IMR-90 (cell line): ENCODE measurements at regions not wholly inside any gene's neighbourhood (a gene's known extent, or its start where the extent isn't known, plus 50 kb on each side); places are given as distances from the start of the nearest gene placed in this dataset.

ENCODE experiments used
- ATAC-seq: fragments of 200-7000 bp; cut with Tn5 transposase; 2 replicates; pipeline ENCODE4 v1.9.1; 2020; ENCODE audit warnings: low read depth, mild to moderate bottlenecking, moderate library complexity
- BruUV-seq: library from RNA; stranded (reverse); fragments of 400-500 nt; replicated peaks from 2 replicates; lab custom pipeline; 2021; lab: Mats Ljungman, UMichigan
- CTCF ChIA-PET: fragments of 300-600 bp; formaldehyde crosslinking; extraction: SDS; loops from one replicate; lab custom pipeline; 2021; ENCODE audit warnings: antibody characterized with exemption; lab: Yijun Ruan, JAX
- POLR2A ChIA-PET: fragments of 300-600 bp; sonication (Branson Sonifier 250); formaldehyde crosslinking; loops from one replicate; lab custom pipeline; 2022; ENCODE audit warnings: antibody characterized with exemption; ENCODE audit not compliant: unreplicated experiment; lab: Charles Lee
- DNase-seq: peaks from one replicate; pipeline ENCODE4 v3.0.0; 2013
- H2AFZ ChIP-seq: replicated peaks from 2 replicates; pipeline ENCODE3; 2013; ENCODE audit warnings: low read length, mild to moderate bottlenecking; ENCODE audit not compliant: poor library complexity
- H2AK5ac ChIP-seq: 2 replicates; pipeline ENCODE4 v1.6.1; 2013; ENCODE audit warnings: low read depth, low read length, inconsistent platforms
- H2AK9ac ChIP-seq: replicated peaks from 2 replicates; pipeline ENCODE3; 2013; ENCODE audit warnings: mild to moderate bottlenecking, low read depth, low read length, moderate library complexity; ENCODE audit not compliant: poor library complexity
- H2BK120ac ChIP-seq: 2 replicates; pipeline ENCODE4 v1.6.1; 2013; ENCODE audit warnings: low read depth, low read length, inconsistent platforms
- H2BK15ac ChIP-seq: 3 replicates; pipeline ENCODE4 v1.6.1; 2013; ENCODE audit warnings: low read depth, low read length, inconsistent platforms
- H2BK20ac ChIP-seq: 2 replicates; pipeline ENCODE4 v1.6.1; 2013; ENCODE audit warnings: low read depth, mild to moderate bottlenecking, inconsistent platforms, low read length, moderate library complexity
- H2BK5ac ChIP-seq: 2 replicates; pipeline ENCODE4 v1.6.1; 2013; ENCODE audit warnings: mild to moderate bottlenecking, low read depth, low read length, inconsistent platforms; ENCODE audit not compliant: poor library complexity, severe bottlenecking
- H3K14ac ChIP-seq: replicated peaks from 2 replicates; pipeline ENCODE4 v1.6.1; 2013; ENCODE audit warnings: low read depth, low read length, inconsistent platforms
- H3K18ac ChIP-seq: 2 replicates; pipeline ENCODE4 v1.6.1; 2013; ENCODE audit warnings: low read depth, low read length, control low read depth
- H3K23ac ChIP-seq: 2 replicates; pipeline ENCODE4 v1.6.1; 2013; ENCODE audit warnings: low read depth, low read length, inconsistent platforms
- H3K27ac ChIP-seq: 2 replicates; pipeline ENCODE4 v1.5.1; 2013; ENCODE audit warnings: mild to moderate bottlenecking, control low read depth, low read length; ENCODE audit not compliant: insufficient read depth
- H3K27me3 ChIP-seq: 2 replicates; pipeline ENCODE4 v1.6.1; 2013; ENCODE audit warnings: low read length; ENCODE audit not compliant: control insufficient read depth, insufficient read depth
- H3K36me3 ChIP-seq: 2 replicates; pipeline ENCODE4 v1.6.1; 2013; ENCODE audit warnings: low read length, mixed read lengths; ENCODE audit not compliant: control insufficient read depth, insufficient read depth
- H3K4ac ChIP-seq: 2 replicates; pipeline ENCODE4 v1.6.1; 2013; ENCODE audit warnings: low read depth, low read length, inconsistent platforms
- H3K4me1 ChIP-seq: 2 replicates; pipeline ENCODE4 v1.6.1; 2013; ENCODE audit warnings: low read length, mixed read lengths; ENCODE audit not compliant: control insufficient read depth, insufficient read depth
- H3K4me2 ChIP-seq: 2 replicates; pipeline ENCODE4 v1.6.1; 2013; ENCODE audit warnings: low read depth, mild to moderate bottlenecking, control low read depth, low read length, moderate library complexity
- H3K4me3 ChIP-seq: 2 replicates; pipeline ENCODE4 v1.5.1; 2013; ENCODE audit warnings: low read depth, mild to moderate bottlenecking, control low read depth, low read length, moderate library complexity; ENCODE audit not compliant: insufficient read depth
- H3K56ac ChIP-seq: 2 replicates; pipeline ENCODE4 v1.6.1; 2013; ENCODE audit warnings: low read length, inconsistent platforms; ENCODE audit not compliant: insufficient read depth; ENCODE audit errors: extremely low read depth
- H3K79me1 ChIP-seq, 2 experiments: 2 replicates each; pipeline ENCODE4 v1.6.1; 2013; ENCODE audit warnings: low read length in 2 of 2, inconsistent platforms in 1 of 2, low read depth in 1 of 2
- H3K9ac ChIP-seq: 2 replicates; pipeline ENCODE4 v1.6.1; 2013; ENCODE audit warnings: low read depth, low read length, control low read depth
- H3K9me1 ChIP-seq: 2 replicates; pipeline ENCODE4 v1.6.1; 2013; ENCODE audit warnings: low read length, inconsistent platforms; ENCODE audit not compliant: insufficient read depth
- H3K9me3 ChIP-seq: 2 replicates; pipeline ENCODE4 v1.6.1; 2013; ENCODE audit warnings: low read length; ENCODE audit not compliant: control insufficient read depth, insufficient read depth
- H4K20me1 ChIP-seq: 2 replicates; pipeline ENCODE4 v1.6.1; 2013; ENCODE audit warnings: low read length, inconsistent platforms; ENCODE audit not compliant: insufficient read depth
- H4K5ac ChIP-seq: 2 replicates; pipeline ENCODE4 v1.6.1; 2013; ENCODE audit warnings: mild to moderate bottlenecking, low read depth, low read length, control low read depth
- H4K8ac ChIP-seq, 2 experiments: 2 replicates each; pipeline ENCODE4 v1.6.1; 2013; ENCODE audit warnings: low read depth in 2 of 2, low read length in 2 of 2, control low read depth in 1 of 2, inconsistent platforms in 1 of 2
- H4K91ac ChIP-seq: 2 replicates; pipeline ENCODE4 v1.6.1; 2013; ENCODE audit warnings: low read depth, low read length, inconsistent platforms; ENCODE audit not compliant: insufficient read depth
- BHLHE40 ChIP-seq: fragments of 150-350 bp; IDR thresholded peaks from 2 replicates; pipeline ENCODE4 v1.6.1; 2016; ENCODE audit warnings: mild to moderate bottlenecking, low read depth, low read length
- MAFK ChIP-seq: IDR thresholded peaks from 2 replicates; pipeline ENCODE4 v1.6.1; 2012; ENCODE audit warnings: low read depth, low read length, improper control_type of control experiment
- MAZ ChIP-seq: IDR thresholded peaks from 2 replicates; pipeline ENCODE4 v1.6.1; 2012; ENCODE audit warnings: low read depth, mild to moderate bottlenecking, low read length, improper control_type of control experiment, moderate library complexity, borderline replicate concordance
- MXI1 ChIP-seq: IDR thresholded peaks from 2 replicates; pipeline ENCODE4 v1.6.1; 2012; ENCODE audit warnings: low read depth, mild to moderate bottlenecking, low read length, moderate library complexity, borderline replicate concordance
- NFE2L2 ChIP-seq: fragments of 150-350 bp; IDR thresholded peaks from 2 replicates; pipeline ENCODE4 v1.6.1; 2016; ENCODE audit warnings: low read depth, mild to moderate bottlenecking, low read length
- RAD21 ChIP-seq: IDR thresholded peaks from 2 replicates; pipeline ENCODE4 v1.6.1; 2012; ENCODE audit warnings: low read length, improper control_type of control experiment
- RFX5 ChIP-seq: IDR thresholded peaks from 2 replicates; pipeline ENCODE4 v1.8.0; 2012; ENCODE audit warnings: low read depth, mild to moderate bottlenecking, low read length, moderate library complexity
- SMC3 ChIP-seq: fragments of 150-350 bp; IDR thresholded peaks from 2 replicates; pipeline ENCODE4 v1.6.1; 2016; ENCODE audit warnings: low read depth, mild to moderate bottlenecking, antibody characterized with exemption, low read length, moderate library complexity
- WGBS, 2 experiments: methylation state at CpG; one replicate each; pipeline versions ENCODE4 v1.1.5 to v1.1.7; 2013; ENCODE audit warnings: missing lambda C conversion rate in 2 of 2; ENCODE audit not compliant: insufficient read length in 1 of 2; ENCODE audit errors: extremely low coverage in 2 of 2; 5-methylcytosine and 5-hydroxymethylcytosine counted together
- dilution Hi-C: fragments of 300-500 bp; cut with HindIII; formaldehyde crosslinking; loops from one replicate; pipeline ENCODE4 v1.14.3; 2018; ENCODE audit warnings: low sequenced_read_pairs; ENCODE audit not compliant: unreplicated experiment
- in situ Hi-C: fragments of 300-500 bp; cut with MboI; formaldehyde crosslinking; loops from 3 replicates; pipeline ENCODE4 v1.14.3; 2019; ENCODE audit warnings: low sequenced_read_pairs, inconsistent platforms, mixed read lengths
- intact Hi-C: fragments of 100-400 bp; cut with micrococcal nuclease; formaldehyde crosslinking; loops from 2 replicates; pipeline ENCODE4 v1.10.0; 2022
- TF ChIP-seq, protein P1 (sequence below): fragments of 150-350 bp; IDR thresholded peaks from 2 replicates; pipeline ENCODE4 v1.6.1; 2016; ENCODE audit warnings: low read depth, mild to moderate bottlenecking, low read length, moderate library complexity, borderline replicate concordance
- TF ChIP-seq, protein P2 (sequence below): fragments of 150-350 bp; IDR thresholded peaks from 2 replicates; pipeline ENCODE4 v1.6.1; 2017; ENCODE audit warnings: mild to moderate bottlenecking, antibody characterized with exemption, low read length, low read depth
- TF ChIP-seq, protein P3 (sequence below): conservative IDR thresholded peaks from 2 replicates; pipeline ENCODE4 v1.5.1; 2012; ENCODE audit warnings: mild to moderate bottlenecking, low read depth, low read length, improper control_type of control experiment

DNA sequence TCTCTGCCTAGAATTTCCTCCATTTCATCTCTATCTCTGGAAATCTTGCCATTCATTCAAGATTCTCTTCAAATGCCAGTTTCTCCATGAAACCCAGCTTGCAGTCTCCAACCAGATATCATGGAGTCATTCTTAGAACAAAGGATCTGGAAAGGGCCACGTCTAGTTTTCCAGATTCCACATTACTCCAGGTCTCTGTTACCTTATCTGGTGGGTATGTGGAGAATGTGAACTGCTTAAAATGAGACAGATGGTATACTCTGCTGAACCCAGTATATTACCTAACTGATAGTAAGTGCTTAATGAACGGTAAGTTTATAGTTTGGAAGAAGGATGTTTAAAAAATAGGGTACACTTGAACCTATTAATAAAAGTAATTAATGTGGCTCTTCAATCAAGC, 52.3 kb upstream of the ZSWIM6 start:
- no peaks in the 10 kb centered on the region for H4K20me1 ChIP-seq
- no peak overlapping the region for H2BK5ac ChIP-seq
- no peak overlapping the region for H2BK15ac ChIP-seq
- no peak overlapping the region for H3K9ac ChIP-seq
- H4K91ac ChIP-seq, result no peak overlapping the region
- ChIA-PET CTCF (interaction anchor here (0.7 kb wide), 1 partner anchor 1114 kb away, joined by 5 read pairs; no protein-coding TSS in a partner anchor), POLR2A (no interaction called here)
- H3K9me3 ChIP-seq, result no peaks in the 10 kb centered on the region
- peak overlapping the region; percentile 25; the same call in 1 of the 2 replicates for H3K18ac ChIP-seq
- no peak overlapping the region for H3K4ac ChIP-seq
- peak overlapping the region in 1 of 2 experiments; percentile 41; a peak in 2 of 4 replicates for H4K8ac ChIP-seq
- no peak overlapping the region for H2AK5ac ChIP-seq
- in situ Hi-C loops (no loop called here), intact Hi-C loops (loop anchor here (10.0 kb wide), 1 partner anchor 125 kb away; no protein-coding TSS in a partner anchor), dilution Hi-C loops (no loop called here)
- no peak overlapping the region for H3K4me3 ChIP-seq
- H3K4me1 ChIP-seq, result peaks cover 24% of the 10 kb centered on the region
- no peak for TF ChIP-seq NFE2L2
- TF ChIP-seq, protein P1, sequence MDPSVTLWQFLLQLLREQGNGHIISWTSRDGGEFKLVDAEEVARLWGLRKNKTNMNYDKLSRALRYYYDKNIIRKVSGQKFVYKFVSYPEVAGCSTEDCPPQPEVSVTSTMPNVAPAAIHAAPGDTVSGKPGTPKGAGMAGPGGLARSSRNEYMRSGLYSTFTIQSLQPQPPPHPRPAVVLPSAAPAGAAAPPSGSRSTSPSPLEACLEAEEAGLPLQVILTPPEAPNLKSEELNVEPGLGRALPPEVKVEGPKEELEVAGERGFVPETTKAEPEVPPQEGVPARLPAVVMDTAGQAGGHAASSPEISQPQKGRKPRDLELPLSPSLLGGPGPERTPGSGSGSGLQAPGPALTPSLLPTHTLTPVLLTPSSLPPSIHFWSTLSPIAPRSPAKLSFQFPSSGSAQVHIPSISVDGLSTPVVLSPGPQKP, result no peak
- TF ChIP-seq, protein P2, sequence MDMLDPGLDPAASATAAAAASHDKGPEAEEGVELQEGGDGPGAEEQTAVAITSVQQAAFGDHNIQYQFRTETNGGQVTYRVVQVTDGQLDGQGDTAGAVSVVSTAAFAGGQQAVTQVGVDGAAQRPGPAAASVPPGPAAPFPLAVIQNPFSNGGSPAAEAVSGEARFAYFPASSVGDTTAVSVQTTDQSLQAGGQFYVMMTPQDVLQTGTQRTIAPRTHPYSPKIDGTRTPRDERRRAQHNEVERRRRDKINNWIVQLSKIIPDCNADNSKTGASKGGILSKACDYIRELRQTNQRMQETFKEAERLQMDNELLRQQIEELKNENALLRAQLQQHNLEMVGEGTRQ, result no peak
- no peak for TF ChIP-seq RFX5
- TF ChIP-seq SMC3, result no peak
- TF ChIP-seq RAD21, result no peak
- TF ChIP-seq, protein P3, sequence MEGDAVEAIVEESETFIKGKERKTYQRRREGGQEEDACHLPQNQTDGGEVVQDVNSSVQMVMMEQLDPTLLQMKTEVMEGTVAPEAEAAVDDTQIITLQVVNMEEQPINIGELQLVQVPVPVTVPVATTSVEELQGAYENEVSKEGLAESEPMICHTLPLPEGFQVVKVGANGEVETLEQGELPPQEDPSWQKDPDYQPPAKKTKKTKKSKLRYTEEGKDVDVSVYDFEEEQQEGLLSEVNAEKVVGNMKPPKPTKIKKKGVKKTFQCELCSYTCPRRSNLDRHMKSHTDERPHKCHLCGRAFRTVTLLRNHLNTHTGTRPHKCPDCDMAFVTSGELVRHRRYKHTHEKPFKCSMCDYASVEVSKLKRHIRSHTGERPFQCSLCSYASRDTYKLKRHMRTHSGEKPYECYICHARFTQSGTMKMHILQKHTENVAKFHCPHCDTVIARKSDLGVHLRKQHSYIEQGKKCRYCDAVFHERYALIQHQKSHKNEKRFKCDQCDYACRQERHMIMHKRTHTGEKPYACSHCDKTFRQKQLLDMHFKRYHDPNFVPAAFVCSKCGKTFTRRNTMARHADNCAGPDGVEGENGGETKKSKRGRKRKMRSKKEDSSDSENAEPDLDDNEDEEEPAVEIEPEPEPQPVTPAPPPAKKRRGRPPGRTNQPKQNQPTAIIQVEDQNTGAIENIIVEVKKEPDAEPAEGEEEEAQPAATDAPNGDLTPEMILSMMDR, result no peak
- no peak for TF ChIP-seq MXI1
- no peak for TF ChIP-seq MAZ
- no peak for TF ChIP-seq BHLHE40
- TF ChIP-seq MAFK, result no peak
- no CpG with 5 or more reads among the region's 2 CpGs for WGBS, 2 experiments
- BruUV-seq, result no TSS peak
- peaks cover 22% of the 10 kb centered on the region for H3K9me1 ChIP-seq
- H3K36me3 ChIP-seq, result no peaks in the 10 kb centered on the region
- DNase-seq (peak; percentile 6), ATAC-seq (no peak)
- no peak overlapping the region for H3K4me2 ChIP-seq
- H2BK20ac ChIP-seq, result peak overlapping the region; percentile 43; the same call in 1 of the 2 replicates
- no peak overlapping the region for H3K14ac ChIP-seq
- no peak overlapping the region for H3K56ac ChIP-seq
- no peak overlapping the region for H3K23ac ChIP-seq
- H3K27ac ChIP-seq, result no peak overlapping the region
- peaks cover 0 to 22% of the 10 kb centered on the region in 2 experiments; a peak in 2 of 4 replicates for H3K79me1 ChIP-seq
- H4K5ac ChIP-seq, result peak overlapping the region; percentile 37; the same call in 1 of the 2 replicates
- peak overlapping the region; percentile 16; the same call in 1 of the 2 replicates for H2BK120ac ChIP-seq
- no peak overlapping the region for H2AK9ac ChIP-seq
- no peak overlapping the region for H2AFZ ChIP-seq
- no peaks in the 10 kb centered on the region for H3K27me3 ChIP-seq
